Cerebellar nuclear complex (tissue), 1 donor: ENCODE measurements at regions not wholly inside any gene's neighbourhood (a gene's known extent, or its start where the extent isn't known, plus 50 kb on each side); places are given as distances from the start of the nearest gene placed in this dataset.
"Not testable (repeated sequence)": the region's sequence is repeated elsewhere in the genome, so short reads cannot be mapped to it uniquely, and the experiment has no call there.

Experiments used
- DNase-seq, 2 experiments: peaks; one replicate each; lab custom pipeline; 2025; lab: John Stamatoyannopoulos, UW

- DNase-seq, result no peak
These were observed 1656.5 kb downstream of the EFNA5 start for GRCh38 chr5:106014262-106014661.

- no peak for DNase-seq
These were observed 1664.5 kb downstream of the EFNA5 start for GRCh38 chr5:106006242-106006641.

- DNase-seq, result not testable (repeated sequence)
These were observed 1671.7 kb downstream of the EFNA5 start for GRCh38 chr5:105998991-105999390.

GRCh38 chr5:105993027-105993426 lies 1677.7 kb downstream of the EFNA5 start:
- DNase-seq, result no peak

GRCh38 chr5:105982526-105982925 lies 1688.2 kb downstream of the EFNA5 start:
- no peak for DNase-seq

GRCh38 chr5:105978011-105978410 lies 1692.7 kb downstream of the EFNA5 start:
- no peak for DNase-seq

GRCh38 chr5:105977163-105977562 lies 1693.6 kb downstream of the EFNA5 start:
- DNase-seq, result no peak

- DNase-seq, result no peak
These were observed 1699.8 kb downstream of the EFNA5 start for GRCh38 chr5:105970919-105971318.

GRCh38 chr5:105968981-105969380 lies 1701.8 kb downstream of the EFNA5 start:
- DNase-seq, result no peak

GRCh38 chr5:105963696-105964255 lies 1707.0 kb downstream of the EFNA5 start:
- DNase-seq, result no peak

GRCh38 chr5:105961572-105961971 lies 1709.2 kb downstream of the EFNA5 start:
- no peak for DNase-seq

GRCh38 chr5:105956456-105957196 lies 1714.1 kb downstream of the EFNA5 start:
- no peak for DNase-seq

GRCh38 chr5:105954341-105954740 lies 1716.4 kb downstream of the EFNA5 start:
- no peak for DNase-seq

- DNase-seq, result no peak
These were observed 1717.1 kb downstream of the EFNA5 start for GRCh38 chr5:105953616-105954015.

- DNase-seq, result no peak
These were observed 1717.9 kb downstream of the EFNA5 start for GRCh38 chr5:105952875-105953274.

GRCh38 chr5:105947461-105947860 lies 1723.3 kb downstream of the EFNA5 start:
- DNase-seq, result no peak

- no peak for DNase-seq
These were observed 1725.3 kb downstream of the EFNA5 start for GRCh38 chr5:105945203-105945972.

GRCh38 chr5:105940181-105940580 lies 1730.6 kb downstream of the EFNA5 start:
- DNase-seq, result no peak

- no peak for DNase-seq
These were observed 1736.6 kb downstream of the EFNA5 start for GRCh38 chr5:105934171-105934570.

- DNase-seq, result no peak
These were observed 1738.8 kb downstream of the EFNA5 start for GRCh38 chr5:105931881-105932421.

- no peak for DNase-seq
These were observed 1740.9 kb downstream of the EFNA5 start for GRCh38 chr5:105929858-105930257.

- no peak for DNase-seq
These were observed 1746.4 kb downstream of the EFNA5 start for GRCh38 chr5:105924366-105924765.

- DNase-seq, result no peak
These were observed 1748.2 kb downstream of the EFNA5 start for GRCh38 chr5:105922574-105922973.
